Activated T-cell treated with anti-CD3 and anti-CD28 coated beads, Interleukin-2, amount 50 U/mL, for 24 hours (primary cell): ENCODE measurements at regions not wholly inside any gene's neighbourhood (a gene's known extent, or its start where the extent isn't known, plus 50 kb on each side); places are given as distances from the start of the nearest gene placed in this dataset.

ENCODE experiments used
- DNase-seq: peaks from one replicate; pipeline ENCODE4 v3.0.0-alpha.2; 2020
- H3K27ac Mint-ChIP-seq: 2 replicates; pipeline ENCODE4 v1.8.0; 2020; ENCODE audit warnings: mild to moderate bottlenecking, mixed read lengths
- H3K27me3 Mint-ChIP-seq: 2 replicates; pipeline ENCODE4 v1.8.0; 2020; ENCODE audit warnings: mixed read lengths
- H3K36me3 Mint-ChIP-seq: 2 replicates; pipeline ENCODE4 v1.8.0; 2020; ENCODE audit warnings: low read depth, mixed read lengths
- H3K4me1 Mint-ChIP-seq: 2 replicates; pipeline ENCODE4 v1.8.0; 2020; ENCODE audit warnings: low read depth, mixed read lengths
- H3K4me3 Mint-ChIP-seq: 2 replicates; pipeline ENCODE4 v1.8.0; 2020; ENCODE audit warnings: mild to moderate bottlenecking, moderate library complexity, mixed read lengths
- H3K9me3 Mint-ChIP-seq: 2 replicates; pipeline ENCODE4 v1.8.0; 2020; ENCODE audit warnings: mixed read lengths

GRCh38 chr2:78546843-78547242 is 478.7 kb upstream of the REG3G start:
- no peak for DNase-seq
- Mint-ChIP-seq H3K27me3 (no peaks in the 10 kb centered on the region), H3K27ac (no peak overlapping the region), H3K36me3 (no peaks in the 10 kb centered on the region), H3K4me1 (no peaks in the 10 kb centered on the region), H3K4me3 (no peak overlapping the region), H3K9me3 (peaks cover 20% of the 10 kb centered on the region)

GRCh38 chr2:78549766-78550165 is 475.7 kb upstream of the REG3G start:
- H3K27me3 Mint-ChIP-seq, result no peaks in the 10 kb centered on the region
- no peaks in the 10 kb centered on the region for H3K36me3 Mint-ChIP-seq
- no peaks in the 10 kb centered on the region for H3K4me1 Mint-ChIP-seq
- no peak for DNase-seq
- H3K4me3 Mint-ChIP-seq, result no peak overlapping the region
- no peak overlapping the region for H3K27ac Mint-ChIP-seq
- peaks cover 15% of the 10 kb centered on the region for H3K9me3 Mint-ChIP-seq

- Mint-ChIP-seq H3K4me3 (no peak overlapping the region), H3K36me3 (no peaks in the 10 kb centered on the region), H3K4me1 (no peaks in the 10 kb centered on the region), H3K27ac (no peak overlapping the region), H3K9me3 (peaks cover 16% of the 10 kb centered on the region), H3K27me3 (no peaks in the 10 kb centered on the region)
- DNase-seq, result no peak
Measured at GRCh38 chr2:78553866-78554647, 471.4 kb upstream of the REG3G start.

GRCh38 chr2:78561876-78562275 is 463.6 kb upstream of the REG3G start:
- no peaks in the 10 kb centered on the region for H3K36me3 Mint-ChIP-seq
- DNase-seq, result no peak

GRCh38 chr2:78564666-78565065 is 460.8 kb upstream of the REG3G start:
- Mint-ChIP-seq H3K9me3 (peaks cover 19% of the 10 kb centered on the region), H3K27ac (no peak overlapping the region), H3K4me1 (no peaks in the 10 kb centered on the region), H3K27me3 (no peaks in the 10 kb centered on the region), H3K36me3 (no peaks in the 10 kb centered on the region), H3K4me3 (no peak overlapping the region)
- no peak for DNase-seq

More at GRCh38 chr2:78561876-78562275, 463.6 kb upstream of the REG3G start:
- Mint-ChIP-seq H3K27ac (no peak overlapping the region), H3K9me3 (peaks cover 16% of the 10 kb centered on the region), H3K4me3 (no peak overlapping the region), H3K27me3 (no peaks in the 10 kb centered on the region), H3K4me1 (no peaks in the 10 kb centered on the region)

GRCh38 chr2:78568782-78569373 is 456.6 kb upstream of the REG3G start:
- peaks cover 25% of the 10 kb centered on the region for H3K9me3 Mint-ChIP-seq

GRCh38 chr2:78576409-78576808 is 449.1 kb upstream of the REG3G start:
- no peak for DNase-seq
- Mint-ChIP-seq H3K9me3 (peaks cover 10% of the 10 kb centered on the region), H3K4me1 (no peaks in the 10 kb centered on the region), H3K27ac (no peak overlapping the region), H3K27me3 (no peaks in the 10 kb centered on the region), H3K4me3 (no peak overlapping the region), H3K36me3 (no peaks in the 10 kb centered on the region)

More at GRCh38 chr2:78568782-78569373, 456.6 kb upstream of the REG3G start:
- no peak overlapping the region for H3K27ac Mint-ChIP-seq
- no peaks in the 10 kb centered on the region for H3K4me1 Mint-ChIP-seq
- no peak for DNase-seq
- H3K4me3 Mint-ChIP-seq, result no peak overlapping the region
- no peaks in the 10 kb centered on the region for H3K36me3 Mint-ChIP-seq
- H3K27me3 Mint-ChIP-seq, result no peaks in the 10 kb centered on the region

GRCh38 chr2:78585871-78586270 is 439.6 kb upstream of the REG3G start:
- Mint-ChIP-seq H3K27ac (no peak overlapping the region), H3K4me3 (no peak overlapping the region), H3K9me3 (peaks cover 3% of the 10 kb centered on the region), H3K4me1 (no peaks in the 10 kb centered on the region), H3K36me3 (no peaks in the 10 kb centered on the region), H3K27me3 (no peaks in the 10 kb centered on the region)
- DNase-seq, result no peak

- no peak overlapping the region for H3K27ac Mint-ChIP-seq
- no peaks in the 10 kb centered on the region for H3K36me3 Mint-ChIP-seq
- no peaks in the 10 kb centered on the region for H3K4me1 Mint-ChIP-seq
- H3K9me3 Mint-ChIP-seq, result peaks cover 3% of the 10 kb centered on the region
- H3K27me3 Mint-ChIP-seq, result no peaks in the 10 kb centered on the region
- H3K4me3 Mint-ChIP-seq, result no peak overlapping the region
- no peak for DNase-seq
Measured at GRCh38 chr2:78586316-78586715, 439.2 kb upstream of the REG3G start.

- Mint-ChIP-seq H3K27ac (no peak overlapping the region), H3K4me1 (no peaks in the 10 kb centered on the region), H3K4me3 (no peak overlapping the region), H3K27me3 (no peaks in the 10 kb centered on the region), H3K9me3 (peaks cover 7% of the 10 kb centered on the region), H3K36me3 (no peaks in the 10 kb centered on the region)
- no peak for DNase-seq
Measured at GRCh38 chr2:78589871-78590270, 435.6 kb upstream of the REG3G start.

- Mint-ChIP-seq H3K27ac (no peak overlapping the region), H3K4me1 (no peaks in the 10 kb centered on the region), H3K36me3 (no peaks in the 10 kb centered on the region), H3K4me3 (no peak overlapping the region), H3K27me3 (no peaks in the 10 kb centered on the region), H3K9me3 (peaks cover 13% of the 10 kb centered on the region)
- DNase-seq, result no peak
Measured at GRCh38 chr2:78592491-78592890, 433.0 kb upstream of the REG3G start.

- H3K27me3 Mint-ChIP-seq, result no peaks in the 10 kb centered on the region
- no peaks in the 10 kb centered on the region for H3K36me3 Mint-ChIP-seq
- DNase-seq, result no peak
- H3K9me3 Mint-ChIP-seq, result peaks cover 16% of the 10 kb centered on the region
- H3K27ac Mint-ChIP-seq, result no peak overlapping the region
- H3K4me1 Mint-ChIP-seq, result no peaks in the 10 kb centered on the region
- no peak overlapping the region for H3K4me3 Mint-ChIP-seq
Measured at GRCh38 chr2:78601113-78601512, 424.4 kb upstream of the REG3G start.

GRCh38 chr2:78602862-78603261 is 422.6 kb upstream of the REG3G start:
- no peak for DNase-seq
- Mint-ChIP-seq H3K4me1 (no peaks in the 10 kb centered on the region), H3K4me3 (no peak overlapping the region), H3K27me3 (no peaks in the 10 kb centered on the region), H3K9me3 (peaks cover 13% of the 10 kb centered on the region), H3K27ac (no peak overlapping the region), H3K36me3 (no peaks in the 10 kb centered on the region)

GRCh38 chr2:78606895-78607294 is 418.6 kb upstream of the REG3G start:
- Mint-ChIP-seq H3K36me3 (no peaks in the 10 kb centered on the region), H3K4me3 (no peak overlapping the region), H3K27ac (no peak overlapping the region), H3K4me1 (no peaks in the 10 kb centered on the region), H3K9me3 (peaks cover 15% of the 10 kb centered on the region), H3K27me3 (no peaks in the 10 kb centered on the region)
- no peak for DNase-seq

GRCh38 chr2:78614726-78615125 is 410.8 kb upstream of the REG3G start:
- Mint-ChIP-seq H3K4me3 (no peak overlapping the region), H3K27me3 (no peaks in the 10 kb centered on the region), H3K27ac (no peak overlapping the region), H3K4me1 (no peaks in the 10 kb centered on the region), H3K9me3 (peaks cover 15% of the 10 kb centered on the region), H3K36me3 (no peaks in the 10 kb centered on the region)
- DNase-seq, result no peak
